HK-2 (cell line): ENCODE measurements at regions not wholly inside any gene's neighbourhood (a gene's known extent, or its start where the extent isn't known, plus 50 kb on each side); places are given as distances from the start of the nearest gene placed in this dataset.

Experiments used
- DNase-seq: peaks from one replicate; pipeline ENCODE4 v3.0.0-alpha.2; 2018; ENCODE audit not compliant: unreplicated experiment

DNA sequence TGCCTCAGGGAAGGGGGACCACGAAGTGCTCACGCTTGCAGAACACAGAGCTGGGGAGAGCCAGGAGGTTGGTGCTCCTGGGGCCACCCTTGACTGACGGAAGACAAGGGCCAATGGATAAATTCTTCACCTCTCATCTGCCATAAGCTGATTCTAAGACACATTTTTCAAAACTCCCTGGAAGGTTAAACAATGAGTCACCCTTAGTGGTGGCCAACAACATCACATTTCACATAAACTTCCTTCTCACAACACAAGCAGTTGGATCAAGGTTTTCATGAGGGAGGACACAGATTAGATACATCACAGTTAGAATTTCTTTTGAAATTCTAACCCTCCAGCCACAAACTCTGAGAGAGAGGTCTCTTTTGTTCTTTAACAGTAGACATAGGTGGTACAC is 713.6 kb upstream of the POU3F3 start:
- DNase-seq, result no peak

- DNase-seq, result no peak
These were observed 695.7 kb upstream of the POU3F3 start for GRCh38 chr2:104158191-104158590.

DNA sequence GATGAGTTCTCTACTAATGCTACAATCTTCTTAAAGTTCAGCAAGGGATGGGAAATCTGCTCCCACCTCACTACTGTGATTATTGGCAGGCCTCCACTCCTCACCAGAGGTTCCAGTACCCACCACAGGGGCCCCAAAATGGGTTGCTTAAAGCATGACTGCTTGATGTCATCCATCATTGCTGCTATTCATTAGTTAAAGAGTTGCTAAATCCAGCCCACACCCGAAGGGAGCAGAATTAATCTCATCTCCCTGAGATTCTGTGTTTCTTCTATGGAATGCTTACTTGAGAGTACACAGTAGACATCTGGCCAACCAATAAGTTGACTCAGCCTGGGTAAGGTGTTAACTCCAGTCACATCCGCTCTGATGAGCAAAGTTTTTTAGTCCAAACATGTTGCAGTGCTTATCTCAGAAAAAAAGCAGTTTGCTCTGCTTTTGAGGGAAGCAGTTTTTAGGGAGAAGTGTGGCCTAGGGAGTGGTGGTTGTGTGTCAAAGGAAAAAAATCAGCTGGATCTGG is 690.2 kb upstream of the POU3F3 start:
- no peak for DNase-seq

GRCh38 chr2:104164721-104165252 is 689.1 kb upstream of the POU3F3 start:
- no peak for DNase-seq

DNA sequence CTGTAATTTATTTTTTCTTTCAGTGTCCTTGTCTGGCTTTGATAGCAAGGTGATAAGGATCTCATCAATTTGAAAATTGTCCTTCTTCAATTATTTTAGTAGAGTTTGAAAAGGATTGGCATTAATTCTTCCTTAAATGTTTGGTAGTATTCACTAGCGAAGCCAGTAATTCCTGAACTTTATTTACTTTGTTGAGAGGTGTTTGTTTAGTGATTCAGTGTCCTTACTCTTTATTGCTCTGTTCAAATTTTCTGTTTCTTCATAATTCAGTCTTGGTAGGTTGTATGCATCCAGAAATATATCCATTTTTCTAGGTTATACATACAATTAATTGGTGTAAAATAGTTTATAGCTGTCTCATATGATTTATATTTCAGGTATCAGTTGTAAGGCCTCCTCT is 676.7 kb upstream of the POU3F3 start:
- no peak for DNase-seq

GRCh38 chr2:104179644-104180043 is 674.3 kb upstream of the POU3F3 start:
- no peak for DNase-seq

GRCh38 chr2:104200533-104201168 is 653.3 kb upstream of the POU3F3 start:
- DNase-seq, result no peak

DNA sequence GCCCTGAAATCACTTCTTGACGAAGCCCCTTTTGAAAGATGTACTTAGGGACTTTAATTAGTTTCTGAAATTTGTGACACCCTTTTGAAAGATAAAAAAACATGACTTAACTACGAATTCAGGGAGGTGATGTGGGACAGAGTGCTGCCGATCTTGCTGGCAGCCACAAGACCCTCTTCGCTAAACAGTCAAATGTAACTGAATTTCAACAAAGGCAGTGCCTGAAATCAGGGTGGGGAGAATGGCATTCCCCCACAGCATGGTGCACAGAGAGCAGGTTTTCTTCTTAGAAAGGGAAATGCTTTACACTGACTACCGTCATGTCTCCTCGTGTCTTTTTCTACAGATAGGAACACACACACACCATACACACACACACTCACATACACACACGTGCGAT is 640.2 kb upstream of the POU3F3 start:
- no peak for DNase-seq

DNA sequence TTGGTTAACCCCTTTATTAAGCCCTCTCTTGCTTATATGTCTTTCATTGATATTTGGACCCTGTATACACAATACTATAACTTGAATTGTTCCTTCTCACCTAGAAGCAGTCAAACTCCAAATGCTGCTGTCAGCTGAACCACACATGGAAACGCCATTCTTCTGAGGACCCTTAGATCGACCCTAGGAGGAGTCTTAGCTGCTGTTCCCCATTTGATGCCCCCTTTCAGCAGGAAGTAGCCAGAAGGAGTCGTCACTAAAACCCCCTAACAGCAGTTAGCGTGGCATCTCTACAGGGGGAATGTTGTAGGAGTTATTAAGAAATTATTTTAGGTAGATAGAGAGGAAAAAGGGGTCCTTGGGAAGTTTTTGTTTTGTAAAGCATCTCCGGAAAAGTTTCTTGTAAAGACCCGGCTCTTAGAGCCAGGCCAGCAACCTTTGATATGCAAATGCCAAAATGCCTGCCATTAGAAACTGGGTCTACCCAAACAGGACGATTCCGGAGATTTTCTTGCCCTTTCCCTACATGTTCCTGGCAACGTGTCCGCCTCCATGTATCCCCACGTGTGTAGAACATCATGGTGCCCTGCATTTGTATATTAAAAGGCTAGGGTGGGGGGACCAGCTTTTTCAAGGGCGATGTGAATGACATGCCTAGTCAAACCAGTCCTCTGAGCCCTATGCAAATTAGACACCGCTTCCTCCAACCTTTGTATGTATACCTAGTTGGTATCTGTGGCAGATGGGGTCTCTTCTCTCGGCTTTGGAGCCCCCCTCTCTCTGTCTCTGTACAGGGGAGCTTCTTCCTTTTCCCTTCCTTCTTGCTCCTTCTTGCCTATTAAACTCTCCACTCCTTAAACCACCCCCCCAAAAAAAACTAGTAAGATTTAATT is 638.4 kb upstream of the POU3F3 start:
- DNase-seq, result no peak

GRCh38 chr2:104233591-104233990 is 620.3 kb upstream of the POU3F3 start:
- DNase-seq, result no peak

DNA sequence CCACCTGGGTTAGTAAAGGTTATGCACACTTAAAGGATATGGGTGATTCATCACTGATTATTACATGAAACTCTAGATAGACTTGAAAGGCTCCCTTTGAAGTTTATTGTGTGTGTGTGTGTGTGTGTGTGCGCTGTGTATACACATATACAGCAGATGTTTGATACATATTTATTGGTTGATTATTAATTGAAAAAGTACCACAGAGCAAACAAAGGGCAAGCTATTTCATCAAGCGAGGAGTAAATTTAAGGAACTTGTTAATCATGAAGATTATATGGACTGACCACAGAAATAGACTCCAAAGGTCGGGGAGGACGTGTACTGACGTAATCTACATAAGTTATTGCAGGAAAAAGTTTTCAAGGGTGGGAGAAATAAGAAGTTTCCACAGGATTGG is 617.4 kb upstream of the POU3F3 start:
- no peak for DNase-seq

DNA sequence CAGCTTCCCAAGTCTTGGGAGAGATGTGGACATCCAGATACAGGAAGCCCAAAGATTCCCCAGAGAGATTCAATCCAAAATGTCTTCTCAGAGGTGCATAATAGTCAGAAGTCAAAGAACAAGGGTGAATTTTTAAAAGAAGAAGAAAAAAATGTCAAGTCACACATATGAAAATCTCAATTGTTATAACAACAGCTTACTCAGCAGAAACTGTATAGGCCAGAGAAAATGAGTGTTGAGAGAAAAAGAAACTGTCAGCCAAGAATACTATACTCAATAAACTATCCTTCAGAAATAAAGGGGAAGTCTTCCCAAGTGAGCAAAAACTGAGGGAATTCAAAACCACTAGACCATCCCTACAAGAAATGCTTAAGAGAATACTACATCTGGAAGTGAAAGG is 612.9 kb upstream of the POU3F3 start:
- no peak for DNase-seq

- DNase-seq, result no peak
These were observed 604.3 kb upstream of the POU3F3 start for GRCh38 chr2:104249629-104250028.

DNA sequence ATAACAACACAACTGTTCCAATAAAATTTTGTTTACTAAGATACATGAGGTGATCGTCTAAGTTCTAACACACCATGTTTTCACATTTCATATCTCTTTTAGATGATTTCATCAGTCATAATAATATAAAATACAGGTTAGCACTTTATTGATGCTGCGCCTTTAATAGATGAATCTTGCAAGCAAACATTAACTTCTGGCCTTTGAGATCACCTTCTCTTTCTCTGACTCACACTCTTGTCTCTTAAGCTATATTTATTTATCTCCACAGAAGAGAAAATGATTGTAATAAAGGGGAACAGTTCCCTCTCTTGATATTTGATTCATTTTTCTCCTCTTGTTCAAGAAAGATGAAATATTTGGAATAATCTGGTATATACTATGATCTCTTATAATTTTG is 603.3 kb upstream of the POU3F3 start:
- no peak for DNase-seq

GRCh38 chr2:104254017-104254416 is 599.9 kb upstream of the POU3F3 start:
- no peak for DNase-seq

DNA sequence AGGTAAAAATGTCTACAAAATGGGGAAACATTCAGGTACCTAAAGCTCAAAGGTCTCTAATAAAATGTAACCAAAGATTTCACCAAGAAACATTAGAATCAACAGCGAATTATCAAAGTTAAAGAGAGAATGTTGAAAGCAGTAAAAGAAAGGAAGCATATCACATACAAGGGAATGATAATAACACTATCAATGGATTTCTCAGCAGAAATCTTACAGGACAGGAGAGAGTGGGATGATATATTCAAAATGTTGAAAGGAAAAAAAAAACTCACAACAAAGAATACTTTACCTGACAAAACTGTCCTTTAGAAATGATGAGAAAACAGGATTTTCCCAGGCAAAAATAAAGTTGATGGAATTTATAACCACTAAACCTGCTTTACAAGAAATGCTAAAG is 591.2 kb upstream of the POU3F3 start:
- DNase-seq, result no peak

DNA sequence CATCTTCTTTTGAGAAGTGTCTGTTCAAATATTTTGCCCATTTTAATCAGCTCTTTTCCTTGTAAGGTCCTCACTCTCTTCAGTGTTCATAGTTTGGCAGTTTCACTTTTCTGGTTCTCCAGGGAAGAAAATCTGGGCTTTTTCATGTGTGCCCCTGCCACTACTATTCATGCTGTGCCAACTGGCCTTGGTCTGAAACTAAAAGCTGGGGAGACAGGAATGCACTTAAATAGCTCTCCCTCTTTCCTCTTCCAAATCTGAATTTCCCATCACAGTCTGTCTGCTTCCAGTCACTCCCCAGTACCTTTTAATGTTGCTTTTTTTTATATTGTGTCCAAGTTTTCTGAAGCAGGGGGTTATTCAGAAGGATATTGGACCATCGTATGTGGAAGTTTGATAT is 574.3 kb upstream of the POU3F3 start:
- DNase-seq, result no peak

DNA sequence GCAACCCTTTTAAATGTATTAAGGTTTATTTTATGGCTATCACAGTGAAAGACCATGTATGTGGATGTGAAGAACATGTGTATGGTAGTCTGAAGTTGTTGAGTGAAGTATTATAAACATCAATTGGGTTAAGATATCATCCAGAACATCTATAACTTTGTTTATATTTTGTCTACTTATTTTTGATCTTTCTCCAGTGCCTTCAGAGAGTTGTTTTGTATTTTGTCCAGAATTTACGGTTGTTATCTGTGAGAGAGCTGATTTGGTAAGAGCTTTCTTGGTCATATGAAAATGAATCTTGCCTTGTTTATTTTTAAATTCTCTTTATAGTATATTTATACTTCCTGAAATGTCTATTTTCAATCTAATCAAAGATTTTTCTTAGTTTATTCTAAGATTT is 573.7 kb upstream of the POU3F3 start:
- DNase-seq, result no peak

DNA sequence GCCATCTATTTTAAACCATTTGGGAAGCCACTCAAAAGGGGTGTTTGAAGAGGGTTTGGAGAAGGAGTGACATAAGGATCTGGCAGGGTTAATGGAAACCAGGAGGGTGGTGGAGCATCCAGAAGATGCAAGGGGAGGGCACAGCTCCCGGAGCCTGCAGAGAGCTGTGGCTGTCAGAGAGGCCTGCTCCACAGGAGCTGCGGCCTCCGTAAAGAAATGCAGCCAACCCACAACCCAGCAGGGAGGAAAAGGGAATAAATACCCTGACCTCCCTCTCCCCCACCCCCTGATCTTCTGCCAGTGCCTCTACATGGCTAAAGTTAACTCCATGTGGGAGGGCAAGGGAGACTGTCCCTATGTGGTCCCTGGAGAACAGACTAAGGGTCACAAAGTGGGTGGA is 567.1 kb upstream of the POU3F3 start:
- no peak for DNase-seq

- DNase-seq, result peak; percentile 8
These were observed 564.0 kb upstream of the POU3F3 start for GRCh38 chr2:104289651-104290565.

DNA sequence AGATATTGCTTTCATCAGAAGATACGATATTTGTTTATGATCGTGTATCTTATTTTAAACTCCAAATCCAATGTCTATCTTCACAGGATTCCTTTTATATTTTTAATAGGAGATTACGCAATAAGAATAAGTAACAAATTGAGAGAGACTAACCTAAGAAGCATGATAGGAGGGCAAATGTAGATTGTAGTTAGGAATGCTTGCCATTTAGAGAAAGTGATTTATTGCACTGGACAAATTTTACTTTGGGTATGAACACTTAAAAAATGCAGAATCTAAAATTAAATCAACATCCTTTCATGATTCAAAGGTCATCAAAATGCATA is 563.4 kb upstream of the POU3F3 start:
- no peak for DNase-seq

GRCh38 chr2:104312684-104313083 is 541.2 kb upstream of the POU3F3 start:
- no peak for DNase-seq
